ENCODE measurements at regions not wholly inside any gene's neighbourhood (a gene's known extent, or its start where the extent isn't known, plus 50 kb on each side); places are given as distances from the start of the nearest gene placed in this dataset.

DNA sequence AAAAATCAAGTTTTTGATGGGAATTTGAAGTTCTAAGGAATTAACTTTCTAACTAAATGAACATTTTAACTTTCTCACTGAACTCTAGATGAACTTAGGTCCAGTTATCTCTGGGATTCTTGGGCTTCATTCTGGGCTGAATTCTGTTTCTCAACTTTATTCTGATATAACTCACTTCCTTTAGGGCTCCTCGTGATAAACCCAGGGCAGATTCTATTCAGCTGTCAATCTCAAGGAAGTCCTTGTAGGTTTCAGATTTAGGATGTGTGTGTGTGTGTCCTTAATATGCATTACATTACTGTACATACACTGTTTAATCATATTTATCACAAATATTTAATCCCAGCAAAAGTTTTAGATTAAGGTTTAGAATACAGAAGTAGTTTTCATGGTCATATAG, 344.3 kb downstream of the GATA3 start:
- TF ChIP-seq, protein P1, sequence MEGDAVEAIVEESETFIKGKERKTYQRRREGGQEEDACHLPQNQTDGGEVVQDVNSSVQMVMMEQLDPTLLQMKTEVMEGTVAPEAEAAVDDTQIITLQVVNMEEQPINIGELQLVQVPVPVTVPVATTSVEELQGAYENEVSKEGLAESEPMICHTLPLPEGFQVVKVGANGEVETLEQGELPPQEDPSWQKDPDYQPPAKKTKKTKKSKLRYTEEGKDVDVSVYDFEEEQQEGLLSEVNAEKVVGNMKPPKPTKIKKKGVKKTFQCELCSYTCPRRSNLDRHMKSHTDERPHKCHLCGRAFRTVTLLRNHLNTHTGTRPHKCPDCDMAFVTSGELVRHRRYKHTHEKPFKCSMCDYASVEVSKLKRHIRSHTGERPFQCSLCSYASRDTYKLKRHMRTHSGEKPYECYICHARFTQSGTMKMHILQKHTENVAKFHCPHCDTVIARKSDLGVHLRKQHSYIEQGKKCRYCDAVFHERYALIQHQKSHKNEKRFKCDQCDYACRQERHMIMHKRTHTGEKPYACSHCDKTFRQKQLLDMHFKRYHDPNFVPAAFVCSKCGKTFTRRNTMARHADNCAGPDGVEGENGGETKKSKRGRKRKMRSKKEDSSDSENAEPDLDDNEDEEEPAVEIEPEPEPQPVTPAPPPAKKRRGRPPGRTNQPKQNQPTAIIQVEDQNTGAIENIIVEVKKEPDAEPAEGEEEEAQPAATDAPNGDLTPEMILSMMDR (IDR thresholded peaks at IDR 0.05), result no peak
- TF ChIP-seq POLR2A (IDR thresholded peaks at IDR 0.05), result no peak
- TF ChIP-seq POLR2AphosphoS5 (IDR thresholded peaks at IDR 0.05), result no peak
